GM20000 (cell line): ENCODE measurements at regions not wholly inside any gene's neighbourhood (a gene's known extent, or its start where the extent isn't known, plus 50 kb on each side); places are given as distances from the start of the nearest gene placed in this dataset.
"Not testable (repeated sequence)": the region's sequence is repeated elsewhere in the genome, so short reads cannot be mapped to it uniquely, and the experiment has no call there.

Source experiments
- DNase-seq: peaks from one replicate; pipeline ENCODE4 v3.0.0; 2012; ENCODE audit warnings: low spot score
- CTCF ChIP-seq: IDR thresholded peaks from 2 replicates; pipeline ENCODE4 v1.5.1; 2012; ENCODE audit warnings: mild to moderate bottlenecking, control low read depth; ENCODE audit errors: extremely low read depth, missing control alignments

GRCh38 chr1:46878173-46878782 lies 63.0 kb downstream of the CYP4A11 start:
- TF ChIP-seq CTCF: peak; percentile 56
- peak; percentile 7 for DNase-seq

- not testable (repeated sequence) for DNase-seq
Measured at GRCh38 chr1:46876093-46876492, 65.2 kb downstream of the CYP4A11 start.
